H1 (cell line): ENCODE measurements at regions not wholly inside any gene's neighbourhood (a gene's known extent, or its start where the extent isn't known, plus 50 kb on each side); places are given as distances from the start of the nearest gene placed in this dataset.

ENCODE experiments used
- CTCF ChIA-PET: fragments of 300-600 bp; sonication (Branson Sonifier 250); formaldehyde crosslinking; loops from one replicate; lab custom pipeline; 2021; ENCODE audit not compliant: partially characterized antibody; lab: Charles Lee
- POLR2A ChIA-PET: fragments of 300-600 bp; sonication (Branson Sonifier 250); formaldehyde crosslinking; loops from one replicate; lab custom pipeline; 2021; ENCODE audit warnings: inconsistent platforms; ENCODE audit not compliant: partially characterized antibody; lab: Charles Lee
- DNase-seq, 2 experiments: peaks; one replicate each; pipeline versions ENCODE4 v3.0.0 to v3.0.0-alpha.2; 2010 to 2022; ENCODE audit warnings: low spot score in 2 of 2, low read depth in 1 of 2, mixed read lengths in 1 of 2
- FAIRE-seq: peaks from 2 replicates; lab custom pipeline; 2011; peaks lifted over from hg19 to GRCh38; lab: Jason Lieb, UNC
- H2AFZ ChIP-seq: 2 replicates; pipeline ENCODE4 v1.8.1; 2012; ENCODE audit warnings: low read length, inconsistent platforms
- H2AK5ac ChIP-seq: 2 replicates; pipeline ENCODE4 v1.6.1; 2013; ENCODE audit warnings: low read depth, low read length
- H2BK120ac ChIP-seq: replicated peaks from 2 replicates; pipeline ENCODE3; 2013; ENCODE audit warnings: low read depth, low read length, inconsistent platforms
- H2BK12ac ChIP-seq: 2 replicates; pipeline ENCODE4 v1.6.1; 2013; ENCODE audit warnings: low read depth, low read length
- H2BK15ac ChIP-seq: 2 replicates; pipeline ENCODE4 v1.6.1; 2013; ENCODE audit warnings: low read length
- H2BK20ac ChIP-seq: 2 replicates; pipeline ENCODE4 v1.6.1; 2013; ENCODE audit warnings: low read length
- H2BK5ac ChIP-seq: 2 replicates; pipeline ENCODE4 v1.6.1; 2013; ENCODE audit warnings: low read depth, low read length
- H3K14ac ChIP-seq: 2 replicates; pipeline ENCODE4 v1.6.1; 2013; ENCODE audit warnings: inconsistent platforms; ENCODE audit not compliant: insufficient read length
- H3K18ac ChIP-seq: 2 replicates; pipeline ENCODE4 v1.6.1; 2013; ENCODE audit warnings: low read length; ENCODE audit errors: extremely low read depth
- H3K23ac ChIP-seq: 2 replicates; pipeline ENCODE4 v1.6.1; 2013; ENCODE audit warnings: inconsistent platforms; ENCODE audit not compliant: insufficient read length
- H3K23me2 ChIP-seq: 2 replicates; pipeline ENCODE4 v1.6.1; 2013; ENCODE audit warnings: low read depth, low read length
- H3K27ac ChIP-seq: 2 replicates; pipeline ENCODE4 v1.6.1; 2011; ENCODE audit warnings: low read depth, low read length, inconsistent platforms
- H3K27me3 ChIP-seq, 4 experiments: replicated peaks in 1 of 4; 1 replicate in 1 of 4; 2 replicates in 3 of 4; pipeline versions ENCODE4 v1.6.1 to v1.8.1; 2011 to 2013; ENCODE audit warnings: low read length in 3 of 4, mild to moderate bottlenecking in 3 of 4, inconsistent platforms in 2 of 4, mixed read lengths in 2 of 4, moderate library complexity in 1 of 4; ENCODE audit not compliant: control insufficient read depth in 3 of 4, insufficient read depth in 3 of 4; ENCODE audit errors: extremely low read depth in 1 of 4
- H3K36me3 ChIP-seq, 4 experiments: 2 replicates each; pipeline versions ENCODE4 v1.6.1 to v1.8.1; 2011 to 2013; ENCODE audit warnings: mild to moderate bottlenecking in 4 of 4, low read length in 3 of 4, moderate library complexity in 2 of 4, control low read depth in 1 of 4, inconsistent platforms in 1 of 4; ENCODE audit not compliant: insufficient read depth in 4 of 4, control insufficient read depth in 2 of 4
- H3K4ac ChIP-seq: replicated peaks from 2 replicates; pipeline ENCODE3; 2013; ENCODE audit warnings: low read length, low read depth, mixed read lengths, inconsistent platforms; ENCODE audit not compliant: insufficient read length
- H3K4me1 ChIP-seq, 4 experiments: replicated peaks in 1 of 4; 1 replicate in 1 of 4; 2 replicates in 3 of 4; pipeline versions ENCODE4 v1.6.1 to v1.8.1; 2011 to 2013; ENCODE audit warnings: low read length in 3 of 4, inconsistent platforms in 2 of 4, mixed read lengths in 1 of 4; ENCODE audit not compliant: insufficient read depth in 4 of 4, control insufficient read depth in 3 of 4
- H3K4me2 ChIP-seq, 2 experiments: 2 replicates each; pipeline versions ENCODE4 v1.6.1 to v1.8.1; 2011 to 2013; ENCODE audit warnings: low read depth in 2 of 2, low read length in 2 of 2, control low read depth in 1 of 2, inconsistent platforms in 1 of 2, mild to moderate bottlenecking in 1 of 2; ENCODE audit not compliant: insufficient read depth in 1 of 2
- H3K4me3 ChIP-seq, 4 experiments: fragments of 200-600, 300-600 bp in 1 of 4; sonication (generic), shearing (Covaris generic), sonication (Bioruptor Twin) in 1 of 4; 2 replicates each; pipeline versions ENCODE4 v1.5.1 to v1.8.1; 2011 to 2016; ENCODE audit warnings: low read length in 4 of 4, low read depth in 3 of 4, control low read depth in 2 of 4, inconsistent platforms in 2 of 4, mild to moderate bottlenecking in 2 of 4, mixed read lengths in 1 of 4, moderate library complexity in 1 of 4; ENCODE audit not compliant: insufficient read depth in 2 of 4; ENCODE audit errors: extremely low read depth in 1 of 4
- H3K56ac ChIP-seq: replicated peaks from 2 replicates; pipeline ENCODE3; 2013; ENCODE audit warnings: low read depth, mild to moderate bottlenecking, mixed read lengths, low read length, inconsistent platforms; ENCODE audit not compliant: insufficient read length
- H3K79me1 ChIP-seq: 2 replicates; pipeline ENCODE4 v1.6.1; 2013; ENCODE audit warnings: low read depth, low read length, control low read depth
- H3K79me2 ChIP-seq, 2 experiments: 2 replicates each; pipeline versions ENCODE4 v1.6.1 to v1.8.1; 2012 to 2013; ENCODE audit warnings: low read length in 2 of 2, mild to moderate bottlenecking in 2 of 2, inconsistent platforms in 1 of 2; ENCODE audit not compliant: insufficient read depth in 2 of 2, control insufficient read depth in 1 of 2
- H3K9ac ChIP-seq, 4 experiments: replicated peaks in 1 of 4; 1 replicate in 1 of 4; 2 replicates in 3 of 4; pipeline versions ENCODE4 v1.6.1 to v1.8.1; 2011 to 2013; ENCODE audit warnings: low read depth in 3 of 4, low read length in 3 of 4, control low read depth in 2 of 4, mild to moderate bottlenecking in 2 of 4, moderate library complexity in 2 of 4, inconsistent platforms in 1 of 4; ENCODE audit errors: extremely low read depth in 1 of 4
- H3K9me3 ChIP-seq, 2 experiments: 2 replicates each; pipeline versions ENCODE4 v1.6.1 to v1.8.1; 2012 to 2013; ENCODE audit warnings: mild to moderate bottlenecking in 2 of 2, moderate library complexity in 2 of 2, control low read depth in 1 of 2, inconsistent platforms in 1 of 2, low read depth in 1 of 2, low read length in 1 of 2, mixed read lengths in 1 of 2; ENCODE audit not compliant: insufficient read depth in 2 of 2
- H4K20me1 ChIP-seq, 2 experiments: replicated peaks in 1 of 2; 2 replicates each; pipeline versions ENCODE3 to v1.8.1; 2011 to 2013; ENCODE audit warnings: inconsistent platforms in 2 of 2, low read length in 2 of 2, mild to moderate bottlenecking in 1 of 2; ENCODE audit not compliant: insufficient read depth in 2 of 2, control insufficient read depth in 1 of 2
- H4K5ac ChIP-seq: 2 replicates; pipeline ENCODE4 v1.6.1; 2013; ENCODE audit warnings: low read length, low read depth, mixed read lengths, inconsistent platforms; ENCODE audit not compliant: insufficient read length
- H4K8ac ChIP-seq: 2 replicates; pipeline ENCODE4 v1.8.0; 2013; ENCODE audit warnings: mild to moderate bottlenecking, moderate library complexity, low read length, inconsistent platforms; ENCODE audit not compliant: insufficient read depth; ENCODE audit errors: extremely low read depth
- H4K91ac ChIP-seq: replicated peaks from 2 replicates; pipeline ENCODE3; 2013; ENCODE audit warnings: low read length, mixed read lengths, inconsistent platforms; ENCODE audit not compliant: insufficient read length
- BCL11A ChIP-seq, 2 experiments: IDR thresholded peaks; one replicate each; pipeline ENCODE4 v1.6.1; 2011; ENCODE audit warnings: low read depth in 2 of 2, low read length in 2 of 2, mild to moderate bottlenecking in 2 of 2
- CHD2 ChIP-seq: IDR thresholded peaks from 2 replicates; pipeline ENCODE4 v1.6.1; 2012; ENCODE audit warnings: low read length, improper control_type of control experiment
- CTBP2 ChIP-seq: IDR thresholded peaks from 2 replicates; pipeline ENCODE4 v1.7.0; 2011; ENCODE audit warnings: borderline replicate concordance, mild to moderate bottlenecking, moderate library complexity, mixed read lengths, low read length; ENCODE audit not compliant: insufficient read depth, insufficient read length
- FOSL1 ChIP-seq: IDR thresholded peaks from 2 replicates; pipeline ENCODE4 v1.6.1; 2011; ENCODE audit warnings: mild to moderate bottlenecking, low read depth, low read length, moderate library complexity; ENCODE audit not compliant: insufficient read depth
- GTF2F1 ChIP-seq: IDR thresholded peaks from 2 replicates; pipeline ENCODE4 v1.6.1; 2012; ENCODE audit warnings: low read depth, low read length, improper control_type of control experiment, borderline replicate concordance
- JUND ChIP-seq: IDR thresholded peaks from 2 replicates; pipeline ENCODE4 v1.6.1; 2011; ENCODE audit warnings: mild to moderate bottlenecking, improper control_type of control experiment, low read length
- MAFK ChIP-seq: IDR thresholded peaks from 2 replicates; pipeline ENCODE4 v1.6.1; 2012; ENCODE audit warnings: low read depth, mild to moderate bottlenecking, improper control_type of control experiment, low read length
- NRF1 ChIP-seq: IDR thresholded peaks from 2 replicates; pipeline ENCODE4 v1.6.1; 2011; ENCODE audit warnings: mild to moderate bottlenecking, low read depth, low read length, improper control_type of control experiment
- RFX5 ChIP-seq: IDR thresholded peaks from 2 replicates; pipeline ENCODE4 v1.6.1; 2011; ENCODE audit warnings: low read depth, low read length, improper control_type of control experiment, borderline replicate concordance
- SIX5 ChIP-seq: IDR thresholded peaks from 2 replicates; pipeline ENCODE4 v1.6.1; 2011; ENCODE audit warnings: mild to moderate bottlenecking, low read depth, low read length
- SP4 ChIP-seq: IDR thresholded peaks from 2 replicates; pipeline ENCODE4 v1.6.1; 2012; ENCODE audit warnings: low read length, inconsistent platforms
- TAF1 ChIP-seq: IDR thresholded peaks from 2 replicates; pipeline ENCODE4 v1.6.1; 2011; ENCODE audit warnings: mild to moderate bottlenecking, low read depth, low read length
- TBP ChIP-seq: IDR thresholded peaks from 2 replicates; pipeline ENCODE4 v1.6.1; 2011; ENCODE audit warnings: low read depth, low read length, improper control_type of control experiment
- WGBS, 2 experiments: shearing (Covaris generic) in 1 of 2; methylation state at CpG; one replicate each; pipeline versions ENCODE4 v1.1.6 to v1.1.7; 2013 to 2015; ENCODE audit warnings: low lambda C conversion rate in 2 of 2, mixed read lengths in 2 of 2, inconsistent platforms in 1 of 2, low coverage in 1 of 2, missing lambda C conversion rate in 1 of 2; ENCODE audit not compliant: insufficient replicate concordance in 2 of 2, insufficient coverage in 1 of 2, insufficient read length in 1 of 2; ENCODE audit errors: extremely low coverage in 1 of 2, missing lambda C conversion rate in 1 of 2; 5-methylcytosine and 5-hydroxymethylcytosine counted together
- TF ChIP-seq, protein P1 (sequence below), 3 experiments: IDR thresholded peaks; 1 replicate in 2 of 3; 2 replicates in 1 of 3; pipeline versions ENCODE4 v1.5.1 to v1.6.1; 2011; ENCODE audit warnings: low read length in 3 of 3, mild to moderate bottlenecking in 3 of 3, inconsistent platforms in 2 of 3, low read depth in 1 of 3, moderate library complexity in 1 of 3; ENCODE audit not compliant: insufficient read depth in 1 of 3; ENCODE audit errors: control extremely low read depth in 1 of 3

DNA sequence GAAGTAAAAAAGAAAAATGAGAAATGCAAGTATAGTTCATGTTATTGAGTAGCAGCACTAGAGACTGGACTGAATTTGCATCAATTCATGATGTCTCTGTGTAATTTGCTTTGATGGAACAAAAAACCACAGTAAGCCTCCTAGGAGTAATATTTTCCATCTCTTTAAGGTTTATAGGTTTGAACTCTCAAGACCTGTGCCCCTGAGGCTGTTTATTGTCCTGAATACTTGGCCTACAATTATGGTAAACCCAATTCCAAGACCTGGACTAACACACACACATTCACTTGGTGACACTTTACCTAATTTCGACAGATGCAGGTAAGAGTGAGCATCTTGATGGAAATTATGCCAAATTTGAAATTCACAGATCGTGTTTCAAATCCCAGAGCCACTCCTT lies 71.8 kb upstream of the ZNF521 start:
- Histone ChIP-seq H3K4ac (no peak overlapping the region), H3K27me3 (no peaks in the 10 kb centered on the region), H3K36me3 (no peaks in the 10 kb centered on the region), H3K4me1 (no peaks in the 10 kb centered on the region), H3K79me1 (no peaks in the 10 kb centered on the region), H2BK120ac (no peak overlapping the region), H3K9ac (no peak overlapping the region), H2AK5ac (no peak overlapping the region), H3K79me2 (no peaks in the 10 kb centered on the region), H3K18ac (no peak overlapping the region), H3K56ac (no peak overlapping the region), H4K20me1 (no peaks in the 10 kb centered on the region), H2AFZ (no peak overlapping the region), H3K9me3 (no peaks in the 10 kb centered on the region), H3K27ac (no peak overlapping the region), H2BK12ac (no peak overlapping the region), H4K8ac (no peak overlapping the region), H2BK5ac (no peak overlapping the region), H3K23ac (no peak overlapping the region), H3K23me2 (no peaks in the 10 kb centered on the region), H4K91ac (no peak overlapping the region), H2BK20ac (no peak overlapping the region), H3K4me2 (no peak overlapping the region), H3K14ac (no peak overlapping the region), H3K4me3 (no peak overlapping the region), H4K5ac (no peak overlapping the region), H2BK15ac (no peak overlapping the region)
- no peak for DNase-seq
- FAIRE-seq: no peak
- CTCF ChIA-PET: no interaction called here
- WGBS, 2 experiments: 44% methylated on average over 2 of the region's 2 CpGs; no CpG with 5 or more reads in 1 of the 2 experiments
- POLR2A ChIA-PET: no interaction called here
- TF ChIP-seq TAF1: no peak
- TF ChIP-seq RFX5: no peak
- TF ChIP-seq JUND: no peak
- no peak for TF ChIP-seq SIX5
- no peak for TF ChIP-seq CHD2
- no peak for TF ChIP-seq BCL11A (IDR thresholded peaks at IDR 0.05; ENCODE audit: low read depth in 2 of 2, low read length in 2 of 2)
- TF ChIP-seq MAFK: no peak
- no peak for TF ChIP-seq GTF2F1
- TF ChIP-seq TBP: no peak
- TF ChIP-seq SP4: no peak
- TF ChIP-seq FOSL1: no peak
- TF ChIP-seq CTBP2: no peak
- TF ChIP-seq, protein P1, sequence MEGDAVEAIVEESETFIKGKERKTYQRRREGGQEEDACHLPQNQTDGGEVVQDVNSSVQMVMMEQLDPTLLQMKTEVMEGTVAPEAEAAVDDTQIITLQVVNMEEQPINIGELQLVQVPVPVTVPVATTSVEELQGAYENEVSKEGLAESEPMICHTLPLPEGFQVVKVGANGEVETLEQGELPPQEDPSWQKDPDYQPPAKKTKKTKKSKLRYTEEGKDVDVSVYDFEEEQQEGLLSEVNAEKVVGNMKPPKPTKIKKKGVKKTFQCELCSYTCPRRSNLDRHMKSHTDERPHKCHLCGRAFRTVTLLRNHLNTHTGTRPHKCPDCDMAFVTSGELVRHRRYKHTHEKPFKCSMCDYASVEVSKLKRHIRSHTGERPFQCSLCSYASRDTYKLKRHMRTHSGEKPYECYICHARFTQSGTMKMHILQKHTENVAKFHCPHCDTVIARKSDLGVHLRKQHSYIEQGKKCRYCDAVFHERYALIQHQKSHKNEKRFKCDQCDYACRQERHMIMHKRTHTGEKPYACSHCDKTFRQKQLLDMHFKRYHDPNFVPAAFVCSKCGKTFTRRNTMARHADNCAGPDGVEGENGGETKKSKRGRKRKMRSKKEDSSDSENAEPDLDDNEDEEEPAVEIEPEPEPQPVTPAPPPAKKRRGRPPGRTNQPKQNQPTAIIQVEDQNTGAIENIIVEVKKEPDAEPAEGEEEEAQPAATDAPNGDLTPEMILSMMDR (IDR thresholded peaks at IDR 0.05; ENCODE audit: control extremely low read depth in 1 of 3, insufficient read depth in 1 of 3, low read depth in 1 of 3, low read length in 3 of 3): no peak
- TF ChIP-seq NRF1: no peak
